ENCODE measurements at regions not wholly inside any gene's neighbourhood (a gene's known extent, or its start where the extent isn't known, plus 50 kb on each side); places are given as distances from the start of the nearest gene placed in this dataset.
"Not testable (repeated sequence)": the region's sequence is repeated elsewhere in the genome, so short reads cannot be mapped to it uniquely, and the experiment has no call there.

DNA sequence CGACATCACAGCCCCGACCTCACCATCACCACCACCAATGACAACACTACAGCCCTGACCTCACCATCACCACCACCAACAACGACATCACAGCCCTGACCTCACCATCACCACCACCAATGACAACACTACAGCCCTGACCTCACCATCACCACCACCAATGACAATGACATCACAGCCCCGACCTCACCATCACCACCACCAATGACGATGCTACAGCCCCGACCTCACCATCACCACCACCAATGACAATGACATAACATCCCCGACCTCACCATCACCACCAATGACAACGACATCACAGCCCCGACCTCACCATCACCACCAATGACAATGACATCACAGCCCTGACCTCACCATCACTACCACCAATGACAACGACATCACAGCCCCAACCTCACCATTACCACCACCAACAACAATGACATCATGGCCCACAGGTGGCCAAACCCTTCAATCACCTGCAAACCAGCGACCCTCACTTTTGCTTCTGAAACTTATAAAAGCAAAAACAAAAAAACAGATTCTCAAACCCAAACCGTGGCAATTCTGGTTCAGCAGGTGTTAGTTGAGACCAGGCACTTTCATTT lies 70.7 kb upstream of the TMEM18 start:
- 75 to 93% (median 91%) methylated on average over 12 of the region's 12 CpGs for WGBS, 5 donors
- H3K9me3 ChIP-seq, result no peaks in the 10 kb centered on the region
- TF ChIP-seq EP300 (IDR thresholded peaks at IDR 0.05) (no peak), POLR2AphosphoS5 (IDR thresholded peaks at IDR 0.05) (no peak), POLR2A (IDR thresholded peaks at IDR 0.05) (no peak)
- TF ChIP-seq, protein P1, sequence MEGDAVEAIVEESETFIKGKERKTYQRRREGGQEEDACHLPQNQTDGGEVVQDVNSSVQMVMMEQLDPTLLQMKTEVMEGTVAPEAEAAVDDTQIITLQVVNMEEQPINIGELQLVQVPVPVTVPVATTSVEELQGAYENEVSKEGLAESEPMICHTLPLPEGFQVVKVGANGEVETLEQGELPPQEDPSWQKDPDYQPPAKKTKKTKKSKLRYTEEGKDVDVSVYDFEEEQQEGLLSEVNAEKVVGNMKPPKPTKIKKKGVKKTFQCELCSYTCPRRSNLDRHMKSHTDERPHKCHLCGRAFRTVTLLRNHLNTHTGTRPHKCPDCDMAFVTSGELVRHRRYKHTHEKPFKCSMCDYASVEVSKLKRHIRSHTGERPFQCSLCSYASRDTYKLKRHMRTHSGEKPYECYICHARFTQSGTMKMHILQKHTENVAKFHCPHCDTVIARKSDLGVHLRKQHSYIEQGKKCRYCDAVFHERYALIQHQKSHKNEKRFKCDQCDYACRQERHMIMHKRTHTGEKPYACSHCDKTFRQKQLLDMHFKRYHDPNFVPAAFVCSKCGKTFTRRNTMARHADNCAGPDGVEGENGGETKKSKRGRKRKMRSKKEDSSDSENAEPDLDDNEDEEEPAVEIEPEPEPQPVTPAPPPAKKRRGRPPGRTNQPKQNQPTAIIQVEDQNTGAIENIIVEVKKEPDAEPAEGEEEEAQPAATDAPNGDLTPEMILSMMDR (IDR thresholded peaks at IDR 0.05), result no peak
- H3K27me3 ChIP-seq, result peaks cover 0 to 16% (median 7%) of the 10 kb centered on the region in 3 donors
- no peak overlapping the region for H3K27ac ChIP-seq
- H3K36me3 ChIP-seq, result no peaks in the 10 kb centered on the region
- intact Hi-C loops (cut with DNase I; ENCODE audit: low total_unique reads), result no loop called here
- no peak for DNase-seq
- no peak overlapping the region for H3K4me3 ChIP-seq
- no peaks in the 10 kb centered on the region for H3K4me1 ChIP-seq

GRCh38 chr2:746697-747096 lies 69.5 kb upstream of the TMEM18 start:
- no peaks in the 10 kb centered on the region for H3K4me1 ChIP-seq
- H3K27me3 ChIP-seq, result peaks cover 0 to 13% (median 0%) of the 10 kb centered on the region in 3 donors
- TF ChIP-seq POLR2A (IDR thresholded peaks at IDR 0.05), result no peak
- no peak for TF ChIP-seq EP300 (IDR thresholded peaks at IDR 0.05)
- no peak for TF ChIP-seq POLR2AphosphoS5 (IDR thresholded peaks at IDR 0.05)
- intact Hi-C loops (cut with DNase I; ENCODE audit: low total_unique reads), result no loop called here
- 61 to 73% (median 68%) methylated on average over 4 of the region's 4 CpGs for WGBS, 5 donors
- no peak overlapping the region for H3K27ac ChIP-seq
- no peak for DNase-seq
- H3K9me3 ChIP-seq, result no peaks in the 10 kb centered on the region
- H3K36me3 ChIP-seq, result no peaks in the 10 kb centered on the region
- no peak overlapping the region for H3K4me3 ChIP-seq

GRCh38 chr2:744088-744487 lies 66.9 kb upstream of the TMEM18 start:
- intact Hi-C loops (cut with DNase I; ENCODE audit: low total_unique reads), result no loop called here
- Histone ChIP-seq H3K4me1 (peaks cover 16 to 19% (median 18%) of the 10 kb centered on the region in 4 donors), H3K36me3 (no peaks in the 10 kb centered on the region), H3K4me3 (no peak overlapping the region), H3K27me3 (peaks cover 0 to 37% (median 0%) of the 10 kb centered on the region in 3 donors), H3K9me3 (no peaks in the 10 kb centered on the region), H3K27ac (no peak overlapping the region)
- no peak for TF ChIP-seq POLR2AphosphoS5 (IDR thresholded peaks at IDR 0.05)
- no peak for TF ChIP-seq EP300 (IDR thresholded peaks at IDR 0.05)
- TF ChIP-seq POLR2A (IDR thresholded peaks at IDR 0.05), result no peak
- TF ChIP-seq, protein P1 (IDR thresholded peaks at IDR 0.05), result no peak
- no peak for DNase-seq
- 76 to 91% (median 86%) methylated on average over 3 of the region's 3 CpGs for WGBS, 5 donors

DNA sequence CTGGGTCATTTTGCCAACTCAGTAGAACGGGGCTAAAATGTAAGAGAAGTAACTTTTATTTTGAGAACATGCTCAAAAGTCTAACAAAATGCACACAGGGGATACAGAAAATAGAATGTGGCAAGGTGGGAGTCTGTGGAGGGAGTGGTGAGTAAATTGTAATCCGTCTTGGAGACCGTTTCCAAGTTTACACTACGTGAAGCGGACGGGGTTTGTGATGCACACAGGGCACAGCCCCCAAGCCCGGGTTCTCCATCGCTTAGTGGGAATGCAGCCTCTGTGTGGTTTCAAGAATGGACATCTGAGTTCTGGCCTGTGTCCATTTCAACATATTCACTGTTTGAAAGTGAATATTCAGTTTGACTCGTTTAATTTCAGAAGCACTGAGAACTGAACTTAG lies 65.0 kb upstream of the TMEM18 start:
- TF ChIP-seq POLR2A (IDR thresholded peaks at IDR 0.05) (no peak), POLR2AphosphoS5 (IDR thresholded peaks at IDR 0.05) (no peak), EP300 (IDR thresholded peaks at IDR 0.05) (no peak)
- TF ChIP-seq, protein P1 (IDR thresholded peaks at IDR 0.05), result no peak
- H3K9me3 ChIP-seq, result no peaks in the 10 kb centered on the region
- H3K4me1 ChIP-seq, result peaks cover 16 to 19% (median 18%) of the 10 kb centered on the region in 4 donors
- intact Hi-C loops (cut with DNase I; ENCODE audit: low total_unique reads), result no loop called here
- WGBS, 5 donors, result 60 to 81% (median 67%) methylated on average over 9 of the region's 9 CpGs
- H3K27ac ChIP-seq, result no peak overlapping the region
- peaks cover 0 to 42% (median 0%) of the 10 kb centered on the region in 3 donors for H3K27me3 ChIP-seq
- no peaks in the 10 kb centered on the region for H3K36me3 ChIP-seq
- no peak overlapping the region for H3K4me3 ChIP-seq
- DNase-seq, result no peak

- Histone ChIP-seq H3K4me1 (peaks cover 16 to 19% (median 18%) of the 10 kb centered on the region in 4 donors), H3K27ac (no peak overlapping the region), H3K9me3 (no peaks in the 10 kb centered on the region), H3K4me3 (peak overlapping the region in 1 of 4 donors; percentile 54), H3K36me3 (no peaks in the 10 kb centered on the region), H3K27me3 (peaks cover 0 to 34% (median 3%) of the 10 kb centered on the region in 3 donors)
- intact Hi-C loops (cut with DNase I; ENCODE audit: low total_unique reads), result no loop called here
- no peak for DNase-seq
- 22 to 36% (median 28%) methylated on average over 3 of the region's 3 CpGs for WGBS, 5 donors
- TF ChIP-seq, protein P1 (IDR thresholded peaks at IDR 0.05), result no peak
- no peak for TF ChIP-seq POLR2AphosphoS5 (IDR thresholded peaks at IDR 0.05)
- no peak for TF ChIP-seq EP300 (IDR thresholded peaks at IDR 0.05)
- no peak for TF ChIP-seq POLR2A (IDR thresholded peaks at IDR 0.05)
Observed at GRCh38 chr2:741195-741496, 63.9 kb upstream of the TMEM18 start.

GRCh38 chr2:740322-741194 lies 63.4 kb upstream of the TMEM18 start:
- H3K36me3 ChIP-seq; H3K9me3 ChIP-seq; intact Hi-C loops (cut with DNase I; ENCODE audit: low total_unique reads): not testable (repeated sequence)
- Histone ChIP-seq H3K4me3 (peak overlapping the region; percentile 43 to 70 (median 52)), H3K27me3 (peaks cover 0 to 39% (median 3%) of the 10 kb centered on the region in 3 donors), H3K27ac (peak overlapping the region in 2 of 5 donors; percentile 26 to 75), H3K4me1 (peaks cover 16 to 19% (median 18%) of the 10 kb centered on the region in 4 donors)
- peak; percentile 75 to 99 for DNase-seq
- WGBS, 5 donors, result 2 to 6% (median 3%) methylated on average over 37 to 41 of the region's 41 CpGs

DNA sequence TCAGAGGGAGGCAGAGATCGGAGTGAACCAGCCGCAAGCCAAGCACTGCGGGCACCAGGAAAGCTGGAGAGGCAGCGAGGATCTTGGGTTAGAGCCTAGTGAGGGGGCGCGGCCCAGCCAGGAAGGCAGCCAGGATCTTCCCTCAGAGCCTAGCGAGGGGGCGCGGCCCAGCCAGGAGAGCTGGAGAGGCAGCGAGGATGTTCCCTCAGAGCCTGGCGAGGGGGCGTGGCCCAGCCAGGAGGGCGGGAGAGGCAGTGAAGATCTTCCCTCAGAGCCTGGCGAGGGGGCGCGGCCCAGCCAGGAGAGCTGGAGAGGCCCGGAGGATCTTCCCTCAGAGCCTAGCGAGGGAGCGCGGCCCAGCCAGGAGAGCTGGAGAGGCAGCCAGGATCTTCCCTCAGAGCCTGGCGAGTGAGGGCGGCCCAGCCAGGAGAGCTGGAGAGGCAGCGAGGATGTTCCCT lies 62.7 kb upstream of the TMEM18 start:
- intact Hi-C loops (cut with DNase I; ENCODE audit: low total_unique reads); H3K36me3 ChIP-seq; H3K9me3 ChIP-seq: not testable (repeated sequence)
- Histone ChIP-seq H3K27ac (peak overlapping the region in 2 of 5 donors; percentile 26 to 75), H3K4me1 (peaks cover 16 to 19% (median 18%) of the 10 kb centered on the region in 4 donors), H3K4me3 (peak overlapping the region; percentile 43 to 70 (median 52)), H3K27me3 (peaks cover 0 to 44% (median 3%) of the 10 kb centered on the region in 3 donors)
- peak in 1 of 2 donors; percentile 94 for DNase-seq
- WGBS, 5 donors, result 5 to 9% (median 7%) methylated on average over 15 to 23 of the region's 23 CpGs

Measured in stomach (tissue), 8 donors.